Hepatocyte (in vitro differentiated cells): ENCODE measurements at regions not wholly inside any gene's neighbourhood (a gene's known extent, or its start where the extent isn't known, plus 50 kb on each side); places are given as distances from the start of the nearest gene placed in this dataset.

Source experiments
- DNase-seq: peaks from one replicate; pipeline ENCODE4 v3.0.0-alpha.2; 2016; ENCODE audit warnings: low spot score
- H2AFZ ChIP-seq: fragments of 200-600 bp; sonication (generic); 2 replicates; pipeline ENCODE4 v1.6.0; 2016; ENCODE audit warnings: antibody characterized with exemption, mild to moderate bottlenecking
- H3K27ac ChIP-seq: fragments of 200-600 bp; sonication (generic); 2 replicates; pipeline ENCODE4 v1.5.1; 2016; ENCODE audit warnings: mild to moderate bottlenecking
- H3K27me3 ChIP-seq: fragments of 200-600 bp; sonication (generic); 2 replicates; pipeline ENCODE4 v1.6.1; 2016
- H3K36me3 ChIP-seq: fragments of 200-600 bp; sonication (generic); replicated peaks from 2 replicates; pipeline ENCODE4 v1.5.1; 2016; ENCODE audit warnings: low read depth; ENCODE audit not compliant: insufficient read depth
- H3K4me1 ChIP-seq: fragments of 200-600 bp; sonication (generic); 2 replicates; pipeline ENCODE4 v1.5.1; 2016; ENCODE audit warnings: mild to moderate bottlenecking, moderate library complexity; ENCODE audit not compliant: insufficient read depth
- H3K4me2 ChIP-seq: fragments of 200-600 bp; sonication (generic); 2 replicates; pipeline ENCODE4 v1.6.0; 2016
- H3K4me3 ChIP-seq: fragments of 200-600 bp; sonication (generic); 2 replicates; pipeline ENCODE4 v1.5.1; 2016; ENCODE audit warnings: mild to moderate bottlenecking
- H3K79me2 ChIP-seq: fragments of 200-600 bp; sonication (generic); 2 replicates; pipeline ENCODE4 v1.6.0; 2017; ENCODE audit warnings: mild to moderate bottlenecking
- H3K9me2 ChIP-seq: fragments of 200-600 bp; sonication (generic); replicated peaks from 2 replicates; pipeline ENCODE4 v1.6.0; 2017; ENCODE audit warnings: mild to moderate bottlenecking; ENCODE audit not compliant: insufficient read depth
- H3K9me3 ChIP-seq: fragments of 200-600 bp; sonication (generic); 2 replicates; pipeline ENCODE4 v1.5.1; 2016; ENCODE audit warnings: low read depth, mild to moderate bottlenecking
- H4K20me1 ChIP-seq: fragments of 200-600 bp; sonication (generic); 2 replicates; pipeline ENCODE4 v1.6.0; 2016; ENCODE audit warnings: mild to moderate bottlenecking; ENCODE audit not compliant: insufficient read depth, poor library complexity, severe bottlenecking
- EZH2 ChIP-seq: fragments of 200-600 bp; sonication (generic); IDR thresholded peaks from 2 replicates; pipeline ENCODE4 v1.6.1; 2016; ENCODE audit warnings: antibody characterized with exemption, mild to moderate bottlenecking, borderline replicate concordance
- EZH2phosphoT487 ChIP-seq: fragments of 200-600 bp; sonication (generic); IDR thresholded peaks from one replicate; pipeline ENCODE4 v1.6.1; 2018; ENCODE audit warnings: antibody characterized with exemption, mild to moderate bottlenecking, low read depth, moderate library complexity; ENCODE audit not compliant: unreplicated experiment, severe bottlenecking
- WGBS: methylation state at CpG from one replicate; pipeline ENCODE4 v1.1.6; 2016; ENCODE audit warnings: low lambda C conversion rate; ENCODE audit errors: missing lambda C conversion rate; 5-methylcytosine and 5-hydroxymethylcytosine counted together
- TF ChIP-seq, protein P1 (sequence below): fragments of 200-600 bp; sonication (generic); IDR thresholded peaks from 2 replicates; pipeline ENCODE4 v1.5.1; 2016; ENCODE audit warnings: antibody characterized with exemption, mild to moderate bottlenecking; ENCODE audit not compliant: poor library complexity

DNA sequence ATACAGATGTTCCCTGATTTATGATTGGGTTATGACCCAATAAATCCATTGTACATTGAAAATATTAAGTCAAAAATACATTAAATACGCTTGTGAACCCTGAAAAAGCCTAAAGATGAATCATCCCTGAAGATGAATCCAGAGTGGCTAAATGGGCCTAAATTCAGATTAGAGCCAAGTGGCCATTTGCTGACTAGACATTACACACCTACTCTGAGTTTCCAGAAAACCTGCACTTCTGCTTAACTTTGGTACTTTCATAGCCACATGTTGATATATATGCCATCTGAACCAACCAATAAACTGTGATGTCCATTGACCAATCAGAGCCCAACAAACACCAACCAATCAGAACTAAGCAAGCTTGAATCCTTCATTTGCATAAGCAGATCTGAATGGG is 106.9 kb downstream of the WT1 start:
- H3K27ac ChIP-seq, result no peak overlapping the region

DNA sequence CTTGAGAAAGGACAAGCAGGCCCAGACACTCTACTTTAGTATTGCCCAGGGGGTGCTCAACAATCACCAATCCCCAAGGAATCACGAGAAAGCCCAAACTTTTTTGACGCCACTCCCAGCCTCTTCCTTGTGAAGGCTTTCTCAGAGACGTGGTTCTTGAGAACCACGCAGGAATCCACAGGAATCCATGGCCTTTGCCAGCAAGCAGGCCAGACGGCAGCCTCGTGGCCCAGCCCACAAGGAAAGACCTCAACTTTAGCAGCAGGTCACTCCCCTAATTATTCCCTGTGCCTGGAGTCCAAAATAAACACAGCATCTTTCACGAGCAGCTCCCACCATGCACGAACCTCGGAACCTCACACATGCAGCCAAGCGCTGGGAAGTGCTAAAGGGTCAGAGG is 104.2 kb downstream of the WT1 start:
- H3K27ac ChIP-seq, result no peak overlapping the region
- no peaks in the 10 kb centered on the region for H3K27me3 ChIP-seq
- no peaks in the 10 kb centered on the region for H3K79me2 ChIP-seq
- no peaks in the 10 kb centered on the region for H3K36me3 ChIP-seq
- H3K4me2 ChIP-seq, result no peak overlapping the region
- no peaks in the 10 kb centered on the region for H4K20me1 ChIP-seq
- TF ChIP-seq, protein P1, sequence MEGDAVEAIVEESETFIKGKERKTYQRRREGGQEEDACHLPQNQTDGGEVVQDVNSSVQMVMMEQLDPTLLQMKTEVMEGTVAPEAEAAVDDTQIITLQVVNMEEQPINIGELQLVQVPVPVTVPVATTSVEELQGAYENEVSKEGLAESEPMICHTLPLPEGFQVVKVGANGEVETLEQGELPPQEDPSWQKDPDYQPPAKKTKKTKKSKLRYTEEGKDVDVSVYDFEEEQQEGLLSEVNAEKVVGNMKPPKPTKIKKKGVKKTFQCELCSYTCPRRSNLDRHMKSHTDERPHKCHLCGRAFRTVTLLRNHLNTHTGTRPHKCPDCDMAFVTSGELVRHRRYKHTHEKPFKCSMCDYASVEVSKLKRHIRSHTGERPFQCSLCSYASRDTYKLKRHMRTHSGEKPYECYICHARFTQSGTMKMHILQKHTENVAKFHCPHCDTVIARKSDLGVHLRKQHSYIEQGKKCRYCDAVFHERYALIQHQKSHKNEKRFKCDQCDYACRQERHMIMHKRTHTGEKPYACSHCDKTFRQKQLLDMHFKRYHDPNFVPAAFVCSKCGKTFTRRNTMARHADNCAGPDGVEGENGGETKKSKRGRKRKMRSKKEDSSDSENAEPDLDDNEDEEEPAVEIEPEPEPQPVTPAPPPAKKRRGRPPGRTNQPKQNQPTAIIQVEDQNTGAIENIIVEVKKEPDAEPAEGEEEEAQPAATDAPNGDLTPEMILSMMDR, result no peak
- TF ChIP-seq EZH2 (no peak), EZH2phosphoT487 (no peak)
- no peaks in the 10 kb centered on the region for H3K9me2 ChIP-seq
- H2AFZ ChIP-seq, result no peak overlapping the region
- peaks cover 11% of the 10 kb centered on the region for H3K4me1 ChIP-seq
- H3K9me3 ChIP-seq, result no peaks in the 10 kb centered on the region
- 72% methylated on average over 10 of the region's 10 CpGs for WGBS
- H3K4me3 ChIP-seq, result no peak overlapping the region
- no peak for DNase-seq

More for the DNA sequence above, 106.9 kb downstream of the WT1 start:
- 92% methylated on average over 1 of the region's 1 CpG for WGBS
- no peak for DNase-seq
- Histone ChIP-seq H3K4me1 (peaks cover 11% of the 10 kb centered on the region), H3K9me2 (no peaks in the 10 kb centered on the region), H3K4me3 (no peak overlapping the region), H3K4me2 (no peak overlapping the region), H3K27me3 (no peaks in the 10 kb centered on the region), H3K36me3 (no peaks in the 10 kb centered on the region), H4K20me1 (no peaks in the 10 kb centered on the region), H2AFZ (no peak overlapping the region), H3K9me3 (no peaks in the 10 kb centered on the region), H3K79me2 (no peaks in the 10 kb centered on the region)
- TF ChIP-seq, protein P1, result no peak
- TF ChIP-seq EZH2phosphoT487 (no peak), EZH2 (no peak)

DNA sequence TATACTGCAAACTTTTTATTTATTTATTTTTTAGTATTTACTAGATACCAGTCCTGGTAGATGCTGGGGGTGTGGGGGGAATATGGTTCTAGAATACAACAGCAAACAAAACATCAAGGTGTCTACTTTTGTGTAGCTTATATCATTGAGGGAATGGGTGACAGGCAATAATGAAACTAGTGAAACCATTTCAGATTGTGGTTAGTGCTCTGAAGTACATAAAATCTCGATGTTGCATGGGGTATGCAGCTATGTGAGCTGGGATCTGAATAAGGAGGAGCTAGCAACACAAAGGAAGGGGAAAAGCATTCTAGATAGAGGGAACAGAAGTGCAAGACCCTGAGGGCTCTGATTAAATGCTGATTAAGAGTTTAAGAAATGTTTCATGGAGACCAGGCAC is 103.5 kb downstream of the WT1 start:
- Histone ChIP-seq H3K27me3 (no peaks in the 10 kb centered on the region), H3K4me2 (no peak overlapping the region), H2AFZ (no peak overlapping the region), H3K79me2 (no peaks in the 10 kb centered on the region), H3K27ac (no peak overlapping the region), H3K4me1 (peaks cover 11% of the 10 kb centered on the region), H3K36me3 (no peaks in the 10 kb centered on the region), H3K9me3 (no peaks in the 10 kb centered on the region), H3K4me3 (no peak overlapping the region), H4K20me1 (no peaks in the 10 kb centered on the region), H3K9me2 (no peaks in the 10 kb centered on the region)
- WGBS, result 93% methylated on average over 1 of the region's 1 CpG
- DNase-seq, result no peak
- no peak for TF ChIP-seq EZH2
- TF ChIP-seq, protein P1, result no peak
- TF ChIP-seq EZH2phosphoT487, result no peak

DNA sequence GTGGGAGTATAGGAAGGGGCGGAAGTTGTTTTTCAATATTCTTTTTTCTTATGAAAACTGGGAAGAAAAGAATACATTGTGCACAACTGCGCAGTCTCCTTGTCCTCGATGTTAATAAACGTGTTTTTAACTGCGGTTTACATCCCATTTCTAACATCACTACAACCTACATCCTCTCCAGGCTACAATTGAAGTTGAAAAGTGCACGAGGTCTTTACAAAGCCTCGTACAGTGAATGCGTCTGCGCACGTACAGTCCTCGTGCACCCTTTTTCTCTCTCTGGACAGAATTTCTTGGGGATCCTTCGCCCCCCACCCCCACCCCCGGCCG is 102.4 kb downstream of the WT1 start:
- Histone ChIP-seq H3K9me3 (no peaks in the 10 kb centered on the region), H3K27me3 (peaks cover 3% of the 10 kb centered on the region), H3K4me3 (peak overlapping the region; percentile 11), H3K79me2 (no peaks in the 10 kb centered on the region), H3K4me2 (peak overlapping the region; percentile 80), H4K20me1 (no peaks in the 10 kb centered on the region), H3K9me2 (no peaks in the 10 kb centered on the region), H3K4me1 (peaks cover 11% of the 10 kb centered on the region), H3K36me3 (no peaks in the 10 kb centered on the region), H2AFZ (peak overlapping the region; percentile 72), H3K27ac (no peak overlapping the region)
- no peak for DNase-seq
- WGBS, result 41% methylated on average over 11 of the region's 14 CpGs
- TF ChIP-seq EZH2phosphoT487 (no peak), EZH2 (no peak)
- TF ChIP-seq, protein P1, result no peak
